Type B pancreatic cell (in vitro differentiated cells): ENCODE measurements at regions not wholly inside any gene's neighbourhood (a gene's known extent, or its start where the extent isn't known, plus 50 kb on each side); places are given as distances from the start of the nearest gene placed in this dataset.
"Not testable (repeated sequence)": the region's sequence is repeated elsewhere in the genome, so short reads cannot be mapped to it uniquely, and the experiment has no call there.

Experiments used
- DNase-seq: peaks from one replicate; pipeline ENCODE4 v3.0.0; 2021; ENCODE audit warnings: mixed read lengths; ENCODE audit not compliant: unreplicated experiment; ENCODE audit errors: extremely low spot score
- H3K27ac Mint-ChIP-seq: 2 replicates; pipeline ENCODE4 v1.8.0; 2021; ENCODE audit warnings: mild to moderate bottlenecking, mixed read lengths
- H3K27me3 Mint-ChIP-seq: 2 replicates; pipeline ENCODE4 v1.8.0; 2021; ENCODE audit warnings: mixed read lengths
- H3K36me3 Mint-ChIP-seq: 2 replicates; pipeline ENCODE4 v1.8.0; 2021; ENCODE audit warnings: mixed read lengths
- H3K4me1 Mint-ChIP-seq: one replicate; pipeline ENCODE4 v1.8.0; 2021; ENCODE audit warnings: mixed read lengths; ENCODE audit not compliant: unreplicated experiment
- H3K4me3 Mint-ChIP-seq: 2 replicates; pipeline ENCODE4 v1.8.0; 2021; ENCODE audit warnings: mild to moderate bottlenecking, mixed read lengths
- H3K9me3 Mint-ChIP-seq: 2 replicates; pipeline ENCODE4 v1.8.0; 2021; ENCODE audit warnings: mixed read lengths
- CTCF ChIP-seq: fragments of 200-600 bp; sonication (generic); conservative IDR thresholded peaks from 2 replicates; pipeline ENCODE4 v1.5.0; 2021; ENCODE audit warnings: antibody characterized with exemption, mild to moderate bottlenecking

- H3K27me3 Mint-ChIP-seq = no peaks in the 10 kb centered on the region
- peaks cover 3% of the 10 kb centered on the region for H3K36me3 Mint-ChIP-seq
- H3K4me3 Mint-ChIP-seq = no peak overlapping the region
These were observed 258.2 kb downstream of the IKZF2 start for GRCh38 chr2:212893216-212893615.

GRCh38 chr2:212892193-212892592 is 259.2 kb downstream of the IKZF2 start:
- no peak for DNase-seq
- H3K27ac Mint-ChIP-seq = no peak overlapping the region
- peak; percentile 59 for TF ChIP-seq CTCF
- no peaks in the 10 kb centered on the region for H3K27me3 Mint-ChIP-seq
- H3K4me3 Mint-ChIP-seq = no peak overlapping the region
- no peaks in the 10 kb centered on the region for H3K9me3 Mint-ChIP-seq
- H3K36me3 Mint-ChIP-seq = peaks cover 3% of the 10 kb centered on the region
- peaks cover 10% of the 10 kb centered on the region for H3K4me1 Mint-ChIP-seq

More at GRCh38 chr2:212893216-212893615, 258.2 kb downstream of the IKZF2 start:
- H3K27ac Mint-ChIP-seq = no peak overlapping the region
- H3K9me3 Mint-ChIP-seq = no peaks in the 10 kb centered on the region
- DNase-seq = no peak
- TF ChIP-seq CTCF = no peak
- peaks cover 10% of the 10 kb centered on the region for H3K4me1 Mint-ChIP-seq

GRCh38 chr2:212891580-212891979 is 259.8 kb downstream of the IKZF2 start:
- DNase-seq = no peak
- Mint-ChIP-seq H3K4me3 (no peak overlapping the region), H3K36me3 (peaks cover 6% of the 10 kb centered on the region), H3K9me3 (no peaks in the 10 kb centered on the region), H3K27me3 (no peaks in the 10 kb centered on the region), H3K4me1 (peaks cover 10% of the 10 kb centered on the region), H3K27ac (no peak overlapping the region)
- TF ChIP-seq CTCF = no peak

GRCh38 chr2:212882626-212883025 is 268.8 kb downstream of the IKZF2 start:
- Mint-ChIP-seq H3K27ac (no peak overlapping the region), H3K27me3 (no peaks in the 10 kb centered on the region), H3K9me3 (peaks cover 18% of the 10 kb centered on the region), H3K36me3 (peaks cover 14% of the 10 kb centered on the region), H3K4me1 (no peaks in the 10 kb centered on the region), H3K4me3 (no peak overlapping the region)
- TF ChIP-seq CTCF = no peak
- DNase-seq = no peak

- not testable (repeated sequence) for H3K27me3 Mint-ChIP-seq, H3K4me1 Mint-ChIP-seq, H3K36me3 Mint-ChIP-seq, H3K9me3 Mint-ChIP-seq, DNase-seq, H3K27ac Mint-ChIP-seq, H3K4me3 Mint-ChIP-seq
These were observed 274.9 kb downstream of the IKZF2 start for GRCh38 chr2:212876556-212876955.

- not testable (repeated sequence) for H3K4me3 Mint-ChIP-seq, H3K4me1 Mint-ChIP-seq, H3K36me3 Mint-ChIP-seq, H3K9me3 Mint-ChIP-seq, H3K27me3 Mint-ChIP-seq, H3K27ac Mint-ChIP-seq, DNase-seq
These were observed 275.5 kb downstream of the IKZF2 start for GRCh38 chr2:212875950-212876349.

GRCh38 chr2:212873256-212873655 is 278.2 kb downstream of the IKZF2 start:
- no peak for DNase-seq
- H3K27me3 Mint-ChIP-seq = no peaks in the 10 kb centered on the region
- peaks cover 5% of the 10 kb centered on the region for H3K4me1 Mint-ChIP-seq
- TF ChIP-seq CTCF = no peak
- no peaks in the 10 kb centered on the region for H3K9me3 Mint-ChIP-seq
- no peak overlapping the region for H3K27ac Mint-ChIP-seq
- H3K4me3 Mint-ChIP-seq = no peak overlapping the region
- peaks cover under 1% of the 10 kb centered on the region for H3K36me3 Mint-ChIP-seq
